Right kidney (tissue), 1 donor: ENCODE measurements at regions not wholly inside any gene's neighbourhood (a gene's known extent, or its start where the extent isn't known, plus 50 kb on each side); places are given as distances from the start of the nearest gene placed in this dataset.

Source experiments
- DNase-seq: peaks from one replicate; pipeline ENCODE4 v3.0.0-alpha.2; 2016

DNA sequence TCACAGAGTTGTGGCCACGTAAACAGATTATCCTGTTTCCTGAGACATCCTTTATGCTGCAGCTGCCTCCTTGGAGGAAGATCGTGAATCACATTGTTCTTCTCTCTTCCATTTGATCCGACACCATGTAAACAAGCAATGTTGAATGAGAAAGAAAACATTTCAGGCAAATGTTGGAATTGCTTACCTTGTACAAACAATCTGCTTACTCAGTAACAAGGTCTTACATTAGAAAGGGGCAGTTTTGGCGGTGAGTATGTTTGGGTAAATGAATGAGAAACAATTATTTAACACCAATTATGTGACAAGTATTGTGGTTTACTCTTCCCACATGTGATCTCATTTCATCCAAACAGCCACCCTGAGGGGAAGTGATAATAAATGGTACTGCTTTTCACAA lies 637.8 kb downstream of the RAB28 start:
- DNase-seq, result no peak

DNA sequence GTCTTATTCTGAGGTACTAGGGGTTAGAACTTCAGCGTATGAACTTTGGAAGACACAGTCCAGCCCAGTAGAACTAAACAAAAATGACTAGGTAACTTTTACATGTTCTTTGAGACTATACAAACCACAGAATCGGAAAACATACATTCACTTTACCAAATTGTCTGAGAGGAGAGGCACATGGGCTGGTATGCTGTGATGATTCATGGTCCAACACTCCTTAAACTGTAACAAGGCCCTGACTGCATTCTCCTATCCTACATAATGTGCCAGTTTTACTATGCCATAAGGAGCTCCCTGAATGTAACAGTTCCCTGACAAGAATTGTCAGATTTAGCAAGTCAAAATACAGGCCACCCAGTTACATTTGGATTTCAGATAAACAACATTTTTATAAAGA lies 640.0 kb downstream of the RAB28 start:
- DNase-seq, result no peak

DNA sequence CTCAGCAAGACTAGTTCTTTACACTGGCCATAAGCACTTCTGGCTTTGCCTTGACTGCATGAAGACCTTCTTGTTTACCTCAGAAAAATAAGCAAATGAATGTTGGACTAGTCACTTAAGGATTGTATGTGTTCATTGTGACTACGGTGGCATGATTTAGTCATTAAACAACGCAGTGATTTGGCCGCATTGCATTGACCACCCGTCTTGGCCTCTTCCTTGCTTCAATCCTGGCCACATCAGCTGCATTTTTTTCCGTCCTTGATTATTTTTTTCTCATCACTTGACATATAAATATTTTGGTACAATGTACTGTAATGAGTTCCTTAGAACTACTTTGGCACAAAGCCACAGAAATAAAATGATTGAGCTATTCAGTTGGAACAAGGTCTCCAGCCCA lies 656.2 kb downstream of the RAB28 start:
- no peak for DNase-seq

DNA sequence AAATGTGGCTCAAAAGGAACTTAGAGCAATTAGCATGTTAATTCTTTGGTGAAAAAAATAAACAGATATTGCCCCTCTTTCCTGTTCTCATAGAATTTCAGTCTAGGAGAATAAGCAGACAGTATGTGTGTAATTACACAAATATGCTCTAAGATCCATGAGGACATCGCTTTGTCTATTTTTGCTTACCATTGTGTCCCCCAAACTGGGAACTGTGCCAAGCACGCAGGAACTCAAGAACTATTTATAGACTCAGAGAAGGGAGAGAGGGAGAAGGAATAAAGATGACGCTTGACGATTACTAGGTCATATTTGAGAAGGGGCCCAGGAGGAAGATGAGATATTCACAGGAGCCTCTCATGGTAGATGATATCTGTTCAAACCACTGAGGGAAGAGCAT lies 692.6 kb downstream of the RAB28 start:
- no peak for DNase-seq

DNA sequence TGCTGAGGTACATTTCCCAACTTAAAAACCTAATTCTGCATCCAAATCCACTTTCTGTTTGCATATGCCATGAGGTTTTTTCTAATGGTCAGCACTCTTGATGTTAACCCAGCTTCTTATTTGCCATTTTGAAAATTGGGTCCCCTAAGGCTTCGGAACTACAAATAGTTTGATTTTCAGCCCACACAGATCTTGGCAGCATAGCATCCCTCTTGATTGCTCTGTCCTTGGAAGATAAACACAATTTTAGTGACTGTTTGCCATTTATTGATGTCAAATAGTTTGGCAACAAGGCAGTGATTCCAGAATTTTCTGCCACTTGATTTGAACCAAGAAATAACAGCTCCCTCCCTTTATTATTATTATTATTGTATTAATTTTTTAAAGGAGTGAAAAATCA lies 696.9 kb downstream of the RAB28 start:
- no peak for DNase-seq

DNA sequence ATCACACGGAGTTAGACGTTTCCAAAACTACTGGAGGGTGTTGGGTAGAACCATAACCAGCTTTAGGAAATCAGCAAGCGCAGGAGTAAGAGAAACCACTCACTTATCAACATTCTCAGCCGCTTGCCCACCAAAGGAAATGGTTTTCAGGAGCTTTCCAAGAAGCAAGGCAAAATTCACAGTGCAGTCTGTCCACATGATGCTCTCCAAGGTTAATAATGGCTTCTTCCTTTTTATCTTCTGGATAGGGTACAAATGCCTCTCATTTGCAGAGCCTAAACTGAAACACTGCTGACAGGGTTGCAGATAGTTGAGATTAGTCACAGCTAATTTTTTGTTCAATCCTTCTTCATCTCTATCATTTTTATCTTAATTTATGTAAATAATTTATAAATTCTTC lies 705.4 kb downstream of the RAB28 start:
- DNase-seq, result no peak

DNA sequence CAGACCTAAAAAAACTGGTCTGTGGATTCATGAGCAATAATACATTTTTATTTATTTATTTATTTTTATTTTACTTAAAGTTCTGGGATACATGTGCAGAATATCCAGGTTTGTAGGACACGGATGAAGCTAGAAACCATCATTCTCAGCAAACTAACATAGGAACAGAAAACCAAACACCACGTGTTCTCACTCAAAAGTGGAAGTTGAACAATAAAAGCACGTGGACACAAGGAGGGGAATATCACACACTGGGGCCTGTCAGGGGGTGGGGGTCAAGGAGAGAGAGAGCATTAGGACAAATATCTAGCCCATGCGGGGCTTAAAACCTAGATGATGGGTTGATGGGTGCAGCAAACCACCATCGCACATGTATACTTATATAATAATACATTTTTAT lies 705.9 kb downstream of the RAB28 start:
- no peak for DNase-seq

DNA sequence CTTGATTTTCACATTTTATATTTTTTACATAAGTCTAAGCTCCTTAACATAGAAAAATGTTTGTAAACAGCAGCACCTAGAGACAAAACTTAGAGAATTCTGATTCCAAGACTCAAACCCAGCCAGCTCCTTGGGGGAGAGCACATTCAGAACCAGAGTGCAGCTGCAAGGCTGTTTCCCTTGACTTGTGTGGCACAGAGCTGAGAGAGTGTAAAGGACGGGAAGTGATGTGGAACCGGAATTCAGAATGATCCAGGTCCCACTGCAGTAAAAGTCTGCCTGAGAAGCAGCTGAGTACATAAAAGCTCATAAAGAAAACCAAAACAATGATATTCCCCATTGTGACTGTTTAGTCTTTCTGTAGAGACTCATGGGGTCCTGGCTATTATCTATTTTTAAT lies 713.8 kb downstream of the RAB28 start:
- no peak for DNase-seq

DNA sequence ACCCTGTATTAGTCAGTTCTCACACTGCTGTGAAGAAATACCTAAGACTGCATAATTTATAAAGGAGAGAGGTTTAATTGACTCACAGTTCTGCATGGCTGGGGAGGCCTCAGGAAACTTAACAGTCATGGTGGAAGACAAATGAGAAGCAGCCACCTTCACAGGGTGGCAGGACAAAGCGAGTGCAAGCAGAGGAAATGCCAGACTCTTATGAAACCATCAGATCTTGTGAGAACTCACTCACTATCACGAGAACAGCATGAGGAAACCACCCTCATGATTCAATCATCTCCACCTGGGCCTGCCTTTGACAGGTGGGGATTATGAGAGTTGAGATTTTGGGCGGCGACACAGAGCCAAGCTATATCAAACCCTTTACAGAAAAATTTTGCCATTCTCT lies 722.4 kb downstream of the RAB28 start:
- DNase-seq, result no peak

DNA sequence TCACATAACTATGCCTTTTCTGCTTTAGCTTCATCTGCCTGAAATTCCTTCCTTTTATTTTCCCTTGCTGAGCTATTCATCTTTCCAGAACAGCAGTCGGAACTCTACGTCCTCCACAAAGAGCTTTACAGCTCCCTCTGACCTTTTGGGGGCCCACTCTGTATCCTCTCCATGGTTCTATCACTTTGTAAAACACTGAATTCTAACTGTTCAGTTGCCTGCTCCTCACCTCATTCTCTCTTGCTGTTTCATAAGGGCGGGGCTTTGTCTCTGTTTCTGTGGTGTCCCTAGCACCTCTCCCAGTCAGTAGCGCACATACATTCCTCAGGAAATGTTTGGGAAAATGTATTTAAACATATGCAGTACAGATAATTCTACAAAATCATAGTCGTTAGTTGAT lies 737.0 kb downstream of the RAB28 start:
- DNase-seq, result no peak

DNA sequence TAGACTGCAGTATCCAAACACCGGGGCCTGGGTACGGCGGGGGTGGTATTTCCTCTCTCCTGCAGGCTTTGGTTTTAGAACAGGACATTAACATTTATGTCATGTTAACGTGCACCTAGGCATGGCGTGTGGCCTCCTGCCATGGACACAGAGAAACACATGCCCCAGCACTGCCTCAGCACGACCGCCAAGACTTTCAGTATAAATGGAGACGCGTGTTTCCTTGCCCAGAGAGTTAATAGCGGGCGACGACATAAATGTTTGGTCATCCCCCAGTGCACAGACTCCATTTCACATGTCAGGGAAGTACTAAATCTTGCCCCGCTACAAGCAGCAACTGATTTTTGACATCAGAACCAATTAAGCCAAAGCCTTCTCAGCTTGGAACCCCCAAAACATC lies 737.9 kb downstream of the RAB28 start:
- no peak for DNase-seq

DNA sequence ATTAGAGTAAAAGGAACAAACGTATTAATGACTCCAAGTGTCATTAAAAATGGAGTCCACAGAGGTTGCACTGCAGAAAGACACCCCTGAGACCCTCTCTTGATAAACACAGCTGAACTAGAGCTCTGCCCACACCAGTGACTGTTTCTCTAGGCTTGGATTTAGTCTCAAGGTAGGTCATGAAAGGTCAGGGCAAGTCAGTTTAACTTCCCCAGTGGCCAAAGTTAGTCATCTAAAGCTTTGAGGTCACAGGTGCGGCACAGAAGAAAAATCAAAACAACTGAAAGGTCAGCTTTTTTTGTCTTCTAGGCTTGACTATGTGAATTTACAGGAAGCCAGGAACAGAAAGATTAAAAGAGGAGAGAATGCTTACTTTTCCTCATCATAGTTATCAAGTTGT lies 749.6 kb downstream of the RAB28 start:
- DNase-seq, result no peak

DNA sequence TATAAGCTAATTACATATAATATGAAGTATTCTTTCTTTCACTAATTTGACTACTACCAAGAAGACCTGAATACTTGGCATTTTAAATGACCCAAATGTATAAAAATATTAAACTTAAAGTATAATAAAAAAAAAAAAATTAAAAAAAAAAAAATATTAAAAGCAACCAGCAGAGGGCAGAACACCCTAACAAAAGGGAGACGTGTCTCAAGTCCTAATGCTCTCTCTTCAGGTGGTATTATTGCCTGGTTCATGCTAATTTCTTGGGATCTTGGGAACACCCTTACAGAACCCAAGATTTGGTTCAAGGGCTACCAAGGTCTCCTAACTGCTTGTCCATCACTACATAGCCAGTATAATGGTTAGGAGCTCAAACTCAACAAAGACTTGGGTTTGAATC lies 754.8 kb downstream of the RAB28 start:
- DNase-seq, result no peak

DNA sequence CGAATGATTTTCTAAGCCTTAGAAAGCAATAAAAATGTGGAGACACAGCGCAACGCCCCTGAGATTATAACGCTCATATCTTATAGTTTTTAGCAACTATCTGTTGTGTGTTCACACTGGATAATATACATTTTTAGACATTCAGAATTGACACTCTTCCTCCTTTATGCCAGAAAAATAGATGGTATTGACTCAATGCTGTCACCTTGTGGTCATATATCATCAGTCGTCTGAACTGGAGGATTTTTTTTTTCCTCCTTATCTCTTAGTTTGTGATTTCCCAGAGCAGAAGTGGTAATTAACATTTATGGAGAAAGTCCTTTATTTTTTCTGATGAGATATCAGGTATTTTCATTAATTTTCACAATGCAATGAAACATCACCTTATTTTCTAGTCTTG lies 759.6 kb downstream of the RAB28 start:
- DNase-seq, result no peak

DNA sequence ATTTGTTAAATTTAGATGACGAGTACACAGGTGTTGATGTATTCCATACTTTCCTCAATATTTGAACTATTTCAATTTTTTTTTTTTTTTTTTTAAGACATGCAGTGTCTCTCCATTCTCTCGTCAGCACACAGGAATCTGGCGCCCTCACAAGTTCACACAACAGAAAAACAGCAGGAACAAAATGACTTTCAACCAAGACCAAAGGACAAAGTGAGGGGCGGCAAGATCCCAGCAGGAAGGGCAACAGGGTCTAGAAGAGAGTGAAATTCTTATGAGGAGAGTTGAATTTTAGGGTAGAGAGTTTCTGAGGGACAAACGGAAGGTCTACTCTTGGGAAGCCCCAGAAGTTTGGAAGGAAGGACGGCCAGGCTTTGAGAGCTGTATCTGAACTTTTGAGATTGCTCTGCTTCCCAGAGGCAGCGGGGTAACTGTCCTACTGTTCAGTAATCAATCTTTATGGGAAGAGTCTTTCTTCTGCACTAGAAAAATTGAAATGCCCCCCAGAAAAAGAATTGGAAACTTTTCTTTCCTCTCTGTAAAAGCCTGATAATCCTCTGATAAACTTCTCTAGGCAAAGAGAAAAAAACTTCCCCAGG lies 760.2 kb downstream of the RAB28 start:
- DNase-seq, result no peak

DNA sequence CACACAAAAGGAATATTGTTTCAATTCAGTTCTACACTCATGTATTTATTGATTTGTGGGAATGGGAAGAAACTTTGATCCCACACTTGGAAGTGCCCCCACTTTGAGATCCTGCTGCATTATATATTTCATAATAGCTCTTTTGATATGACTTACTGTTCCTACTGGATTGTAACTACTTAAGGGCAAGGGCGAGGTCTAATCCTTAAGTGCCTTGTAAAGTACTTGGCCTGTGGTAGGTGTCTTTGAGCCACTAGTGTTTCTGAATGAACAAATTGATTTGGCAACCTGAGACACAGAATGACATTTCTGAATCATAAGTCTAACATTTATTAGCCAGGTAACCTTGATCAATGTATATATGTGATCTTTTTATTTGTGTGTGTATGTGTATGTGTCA lies 767.2 kb downstream of the RAB28 start:
- DNase-seq, result no peak

DNA sequence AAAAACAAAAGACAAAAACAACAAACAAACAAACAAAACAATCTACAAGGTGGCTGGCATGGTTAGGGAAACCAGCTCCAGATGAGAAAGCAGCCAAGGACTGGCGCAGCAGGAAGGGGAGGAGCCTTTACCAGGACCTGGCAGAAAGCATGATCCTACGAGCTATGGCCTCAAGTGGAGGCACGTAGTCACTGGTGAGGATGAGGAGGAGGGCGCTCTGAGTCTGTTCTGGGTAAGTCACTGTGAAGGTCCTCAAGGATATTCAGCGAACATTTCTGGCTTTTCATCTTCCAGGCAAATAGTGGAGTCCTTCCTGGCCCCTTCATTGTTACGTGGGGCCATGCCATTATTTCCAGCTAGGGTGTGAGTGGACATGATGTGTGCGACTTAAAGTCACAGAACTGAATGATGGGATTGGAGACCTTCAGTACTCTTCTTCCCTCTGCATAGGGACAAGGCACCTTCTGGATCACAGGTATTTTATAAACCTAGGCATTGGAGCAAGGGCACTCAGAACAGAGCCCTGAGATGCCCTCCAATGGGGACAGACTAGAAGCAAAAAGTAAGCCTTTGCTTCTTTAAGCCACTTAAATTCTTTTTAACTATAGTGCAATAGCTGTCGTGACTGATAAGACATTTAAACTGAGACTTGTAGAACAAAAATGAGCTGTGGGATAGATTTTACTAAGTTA lies 771.3 kb downstream of the RAB28 start:
- no peak for DNase-seq

DNA sequence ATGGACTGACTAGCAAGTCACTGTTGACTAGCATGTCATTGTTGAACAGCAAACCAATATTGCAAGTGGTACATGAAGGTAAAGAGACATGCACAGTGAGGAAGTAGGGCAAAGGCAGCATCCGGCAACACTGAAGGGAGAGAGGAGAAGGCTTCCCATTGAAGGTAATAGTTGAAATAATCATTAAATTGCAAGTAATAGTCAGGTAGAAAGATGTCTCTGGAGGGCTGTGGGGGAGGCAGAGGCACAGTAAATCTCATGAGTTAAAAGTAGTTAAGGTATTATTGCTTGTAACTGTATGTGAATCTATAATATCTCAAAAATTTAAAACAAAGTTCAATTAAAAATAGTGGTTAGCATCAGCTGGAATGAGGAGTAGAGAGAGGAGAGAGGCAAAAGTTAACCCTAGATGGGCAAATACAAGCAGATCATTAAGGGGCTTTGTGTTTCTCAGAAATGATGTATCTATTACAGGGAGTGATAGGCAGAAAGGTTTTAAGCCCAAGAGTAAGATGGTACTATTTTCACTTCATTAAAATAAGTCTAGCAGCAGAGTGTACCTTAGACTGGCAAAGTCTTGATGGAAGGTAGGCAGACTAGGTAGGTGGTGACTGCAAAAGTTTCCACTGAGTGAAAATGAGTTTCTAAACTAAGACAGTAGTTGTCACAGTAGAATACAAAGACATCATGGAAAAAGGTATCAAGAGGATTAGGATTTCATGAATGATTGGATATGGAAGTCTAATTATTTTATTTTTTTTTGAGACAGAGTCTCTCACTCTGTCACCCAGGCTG lies 776.6 kb downstream of the RAB28 start:
- DNase-seq, result no peak

DNA sequence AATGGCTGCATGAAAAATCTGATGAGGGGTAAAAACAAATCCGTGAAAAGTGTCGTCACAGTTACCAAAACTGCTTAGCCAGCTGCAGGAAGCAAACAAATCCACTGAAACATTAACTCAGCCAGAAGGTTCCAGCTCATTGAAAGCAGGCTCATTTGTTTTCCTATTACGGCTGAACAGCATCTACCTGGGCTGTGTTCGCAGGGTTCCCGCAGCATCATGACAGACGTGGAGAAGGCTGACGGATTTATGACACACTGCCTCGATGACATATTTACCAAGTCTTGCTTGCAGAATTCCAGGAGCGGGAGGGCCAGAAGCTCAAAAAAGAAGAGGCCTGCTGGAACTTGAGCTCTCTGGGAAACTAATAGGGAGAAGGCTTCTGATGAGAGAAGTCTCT lies 781.1 kb downstream of the RAB28 start:
- DNase-seq, result peak; percentile 38

DNA sequence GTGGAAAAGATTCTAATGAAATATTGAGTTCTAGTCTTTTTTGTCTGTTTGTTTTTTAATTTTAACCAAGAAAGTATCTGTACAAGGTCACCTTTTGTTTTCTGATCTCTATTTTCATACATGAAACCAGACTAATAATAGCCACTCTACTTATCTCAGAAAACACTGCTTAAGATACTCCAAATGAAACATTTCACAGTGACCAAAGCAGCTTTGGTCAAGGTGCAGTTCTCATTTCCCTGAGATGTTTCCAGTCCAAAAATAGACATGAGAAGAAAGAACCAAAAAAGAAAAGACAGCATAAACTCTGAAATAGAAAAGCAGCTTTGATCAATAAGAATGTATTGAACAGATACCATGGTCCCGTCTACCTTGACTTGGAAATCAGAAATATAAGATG lies 782.8 kb downstream of the RAB28 start:
- DNase-seq, result no peak

DNA sequence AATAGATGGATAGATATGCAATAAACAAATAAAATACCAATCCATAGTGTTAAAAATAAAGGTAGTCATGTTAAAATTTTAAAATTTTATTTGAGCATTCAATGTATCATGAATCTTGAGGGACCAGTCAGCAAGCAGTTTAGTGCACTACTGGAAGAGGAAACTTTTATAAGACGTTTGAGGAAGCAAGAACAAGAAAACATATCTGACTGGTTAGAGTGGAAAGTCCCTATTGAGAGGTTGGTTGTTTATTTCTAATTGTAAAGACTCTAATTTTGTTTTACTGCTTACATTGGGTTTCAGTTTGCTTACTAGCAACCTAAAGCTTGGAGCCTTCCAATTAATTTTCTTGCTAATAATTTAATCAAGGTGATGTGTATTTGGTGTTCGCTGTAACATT lies 786.2 kb downstream of the RAB28 start:
- no peak for DNase-seq

DNA sequence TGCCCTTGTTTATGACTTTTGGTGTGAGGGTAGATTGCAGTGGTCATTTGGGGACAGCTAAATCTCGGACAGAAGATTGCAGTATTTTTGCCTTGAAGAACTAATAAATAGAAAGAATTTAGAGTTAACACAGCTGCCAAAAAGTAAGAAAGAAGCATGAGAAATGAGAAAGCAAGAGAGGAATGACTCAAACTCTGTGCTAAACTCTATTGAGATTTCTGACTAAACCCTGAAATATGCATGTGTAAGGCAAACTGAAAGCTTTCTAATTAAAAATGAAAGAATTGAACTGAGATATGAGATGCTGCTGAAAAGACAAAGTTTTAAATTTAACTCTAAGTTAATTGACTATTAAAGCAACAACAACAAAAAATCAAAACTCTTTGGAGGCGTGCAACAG lies 791.3 kb downstream of the RAB28 start:
- DNase-seq, result no peak

DNA sequence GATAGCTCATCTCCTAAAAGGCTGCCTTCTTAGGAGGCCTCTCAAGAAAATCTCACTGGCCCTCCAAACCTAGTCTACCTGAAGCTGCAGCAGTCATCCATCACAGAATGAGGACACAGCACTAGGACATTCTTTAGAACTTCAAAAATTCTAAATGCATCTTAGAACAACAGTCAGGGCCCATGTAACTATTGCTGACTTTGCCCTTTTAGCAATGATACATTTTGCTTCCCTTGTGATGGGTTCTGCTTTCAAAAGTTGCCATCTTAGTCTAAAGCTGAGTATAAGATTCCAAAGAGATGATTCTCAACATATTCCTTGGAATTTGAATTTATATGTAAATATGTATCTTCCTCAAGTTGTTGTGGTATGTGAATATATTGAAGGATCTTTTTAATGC lies 793.0 kb downstream of the RAB28 start:
- DNase-seq, result no peak

DNA sequence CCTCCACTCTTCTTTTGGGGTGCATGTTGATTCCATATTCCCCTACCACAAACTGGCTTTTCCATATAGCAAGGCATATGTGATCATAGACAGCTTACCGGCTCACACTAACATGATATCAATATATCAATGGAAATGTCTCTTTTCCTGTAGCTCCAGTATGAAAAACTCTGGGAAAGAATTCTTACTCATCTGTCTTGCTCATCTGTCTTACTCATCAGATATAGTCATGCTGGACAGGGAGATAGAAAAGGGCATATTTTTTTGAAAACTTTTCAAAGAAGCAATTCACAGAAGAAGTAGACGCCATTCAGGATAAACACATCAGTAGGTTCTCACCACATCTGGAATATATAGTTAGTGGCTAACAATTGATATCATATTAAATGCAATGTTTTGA lies 794.7 kb downstream of the RAB28 start:
- DNase-seq, result no peak
